ENCODE measurements at regions not wholly inside any gene's neighbourhood (a gene's known extent, or its start where the extent isn't known, plus 50 kb on each side); places are given as distances from the start of the nearest gene placed in this dataset.

DNA sequence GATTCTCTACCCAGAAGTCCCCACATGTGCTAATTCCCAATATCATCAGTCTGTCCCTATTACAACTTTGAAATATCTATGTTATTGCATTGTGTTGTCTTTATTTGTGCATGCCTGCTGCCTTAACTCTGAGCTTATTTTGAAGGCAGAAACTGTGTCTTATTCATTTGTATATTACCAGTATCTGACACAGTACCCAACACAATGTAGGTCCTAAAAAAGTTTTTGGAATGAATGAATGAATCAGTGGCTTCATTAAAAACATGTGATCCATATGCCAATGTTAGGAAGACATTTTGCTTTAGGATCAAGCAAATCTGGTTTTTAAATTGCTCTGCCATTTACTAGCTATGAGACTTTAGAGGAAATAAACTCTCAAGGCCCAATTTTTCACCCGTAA, 420.4 kb downstream of the CBLN4 start:
- intact Hi-C loops (cut with DNase I): no loop called here
- no peak overlapping the region for H3K27ac ChIP-seq
- no peaks in the 10 kb centered on the region for H3K27me3 ChIP-seq
- no peaks in the 10 kb centered on the region for H3K9me3 ChIP-seq
- no peak overlapping the region for H3K4me3 ChIP-seq
- no peak for DNase-seq
- WGBS, 3 donors: 88 to 93% (median 91%) methylated on average over 1 of the region's 1 CpG
- H3K36me3 ChIP-seq: no peaks in the 10 kb centered on the region
- no peaks in the 10 kb centered on the region for H3K4me1 ChIP-seq (ENCODE audit: insufficient read depth)
- TF ChIP-seq, protein P1, sequence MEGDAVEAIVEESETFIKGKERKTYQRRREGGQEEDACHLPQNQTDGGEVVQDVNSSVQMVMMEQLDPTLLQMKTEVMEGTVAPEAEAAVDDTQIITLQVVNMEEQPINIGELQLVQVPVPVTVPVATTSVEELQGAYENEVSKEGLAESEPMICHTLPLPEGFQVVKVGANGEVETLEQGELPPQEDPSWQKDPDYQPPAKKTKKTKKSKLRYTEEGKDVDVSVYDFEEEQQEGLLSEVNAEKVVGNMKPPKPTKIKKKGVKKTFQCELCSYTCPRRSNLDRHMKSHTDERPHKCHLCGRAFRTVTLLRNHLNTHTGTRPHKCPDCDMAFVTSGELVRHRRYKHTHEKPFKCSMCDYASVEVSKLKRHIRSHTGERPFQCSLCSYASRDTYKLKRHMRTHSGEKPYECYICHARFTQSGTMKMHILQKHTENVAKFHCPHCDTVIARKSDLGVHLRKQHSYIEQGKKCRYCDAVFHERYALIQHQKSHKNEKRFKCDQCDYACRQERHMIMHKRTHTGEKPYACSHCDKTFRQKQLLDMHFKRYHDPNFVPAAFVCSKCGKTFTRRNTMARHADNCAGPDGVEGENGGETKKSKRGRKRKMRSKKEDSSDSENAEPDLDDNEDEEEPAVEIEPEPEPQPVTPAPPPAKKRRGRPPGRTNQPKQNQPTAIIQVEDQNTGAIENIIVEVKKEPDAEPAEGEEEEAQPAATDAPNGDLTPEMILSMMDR (IDR thresholded peaks at IDR 0.05): no peak
- TF ChIP-seq EP300 (IDR thresholded peaks at IDR 0.05) (no peak), POLR2A (IDR thresholded peaks at IDR 0.05) (no peak)

DNA sequence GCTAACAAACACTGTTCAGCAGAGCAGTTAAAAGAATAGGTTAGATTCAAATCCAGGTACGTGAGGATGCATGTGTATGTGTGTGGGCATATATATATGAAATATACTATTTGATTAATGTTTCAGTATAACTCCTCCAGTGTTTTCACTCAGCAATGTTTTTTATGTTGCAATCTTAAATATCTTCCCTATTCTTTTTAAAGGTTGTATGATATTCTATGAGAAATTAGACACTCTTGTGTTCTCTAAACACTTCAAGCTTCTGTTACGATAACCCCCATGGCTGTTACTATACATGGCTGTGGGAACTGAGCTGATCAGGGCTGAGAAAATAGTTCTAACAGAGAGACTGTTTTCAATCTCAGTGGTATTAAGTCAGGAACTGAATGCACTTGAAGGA, 421.0 kb downstream of the CBLN4 start:
- Histone ChIP-seq H3K4me1 (ENCODE audit: insufficient read depth) (no peaks in the 10 kb centered on the region), H3K27me3 (no peaks in the 10 kb centered on the region), H3K4me3 (no peak overlapping the region), H3K36me3 (no peaks in the 10 kb centered on the region), H3K9me3 (no peaks in the 10 kb centered on the region), H3K27ac (no peak overlapping the region)
- 91 to 96% (median 95%) methylated on average over 2 of the region's 2 CpGs for WGBS, 3 donors
- DNase-seq: no peak
- intact Hi-C loops (cut with DNase I): no loop called here
- TF ChIP-seq POLR2A (IDR thresholded peaks at IDR 0.05) (no peak), EP300 (IDR thresholded peaks at IDR 0.05) (no peak)
- TF ChIP-seq, protein P1 (IDR thresholded peaks at IDR 0.05): no peak

DNA sequence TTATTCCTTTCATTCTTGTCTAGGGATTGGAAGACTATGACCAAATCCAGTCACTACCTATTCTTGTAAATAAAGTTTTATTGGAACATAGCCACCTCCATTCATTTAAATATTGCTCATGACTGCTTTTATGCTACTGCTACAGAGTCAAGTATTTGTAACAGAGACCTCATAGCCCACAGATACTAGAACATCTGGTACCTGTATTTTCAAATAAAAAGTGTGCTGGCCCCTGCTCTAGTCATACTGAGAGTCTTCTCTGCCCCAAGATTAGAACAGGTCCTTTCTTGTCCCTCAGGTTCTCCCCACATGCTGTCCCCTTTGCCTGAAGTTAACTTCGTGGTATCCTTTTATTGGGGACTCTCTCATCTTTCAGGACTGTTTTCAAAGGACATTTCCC, 422.3 kb downstream of the CBLN4 start:
- no peak for TF ChIP-seq EP300 (IDR thresholded peaks at IDR 0.05)
- TF ChIP-seq POLR2A (IDR thresholded peaks at IDR 0.05): no peak
- TF ChIP-seq, protein P1 (IDR thresholded peaks at IDR 0.05): no peak
- H3K36me3 ChIP-seq: no peaks in the 10 kb centered on the region
- H3K4me1 ChIP-seq (ENCODE audit: insufficient read depth): no peaks in the 10 kb centered on the region
- intact Hi-C loops (cut with DNase I): no loop called here
- H3K9me3 ChIP-seq: no peaks in the 10 kb centered on the region
- DNase-seq: no peak
- H3K27ac ChIP-seq: no peak overlapping the region
- 85 to 87% (median 86%) methylated on average over 1 of the region's 1 CpG for WGBS, 3 donors
- no peaks in the 10 kb centered on the region for H3K27me3 ChIP-seq
- no peak overlapping the region for H3K4me3 ChIP-seq

DNA sequence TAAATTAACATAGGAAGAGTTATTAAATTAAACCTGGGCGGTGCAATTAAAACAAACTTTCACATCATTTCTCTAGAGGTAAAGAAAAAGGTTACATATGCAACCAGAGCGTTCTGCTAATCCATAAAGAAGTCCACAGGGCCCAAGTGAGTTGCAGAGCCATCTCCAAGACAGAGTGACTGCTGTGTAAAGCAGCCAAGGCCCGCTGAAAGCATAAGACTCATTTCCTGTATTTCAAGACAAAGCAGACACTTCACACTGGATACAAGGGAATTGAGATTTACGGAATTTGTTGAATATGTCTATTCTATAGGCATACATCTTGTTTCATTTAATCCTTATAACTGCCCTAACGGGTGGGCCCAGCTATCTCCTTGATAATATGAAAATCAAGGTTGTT, 422.8 kb downstream of the CBLN4 start:
- DNase-seq: no peak
- H3K4me1 ChIP-seq (ENCODE audit: insufficient read depth): no peaks in the 10 kb centered on the region
- TF ChIP-seq EP300 (IDR thresholded peaks at IDR 0.05) (no peak), POLR2A (IDR thresholded peaks at IDR 0.05) (no peak)
- TF ChIP-seq, protein P1 (IDR thresholded peaks at IDR 0.05): no peak
- intact Hi-C loops (cut with DNase I): no loop called here
- no peaks in the 10 kb centered on the region for H3K27me3 ChIP-seq
- WGBS, 3 donors: 88 to 96% (median 96%) methylated on average over 5 of the region's 5 CpGs
- no peak overlapping the region for H3K27ac ChIP-seq
- no peaks in the 10 kb centered on the region for H3K36me3 ChIP-seq
- no peaks in the 10 kb centered on the region for H3K9me3 ChIP-seq
- no peak overlapping the region for H3K4me3 ChIP-seq

DNA sequence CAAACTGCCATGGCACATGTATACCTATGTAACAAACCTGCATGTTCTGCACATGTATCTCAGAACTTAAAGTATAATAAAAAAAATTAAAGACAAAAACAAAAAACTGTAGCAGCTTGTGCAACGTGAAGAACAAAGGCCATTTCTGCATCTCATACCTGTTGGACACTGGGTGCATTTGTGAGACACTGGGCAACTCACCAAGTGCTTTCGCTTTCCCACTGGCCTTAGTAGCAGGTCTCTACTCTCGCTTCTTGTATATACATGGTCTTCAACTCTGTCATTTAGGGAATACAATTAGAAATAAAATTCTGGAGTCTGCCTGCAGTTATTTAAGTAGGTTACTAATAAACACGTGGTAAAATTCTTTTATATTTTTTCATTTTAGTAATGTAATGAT, 423.8 kb downstream of the CBLN4 start:
- intact Hi-C loops (cut with DNase I): no loop called here

More for the DNA sequence above, 423.8 kb downstream of the CBLN4 start:
- Histone ChIP-seq H3K9me3 (no peaks in the 10 kb centered on the region), H3K4me3 (no peak overlapping the region), H3K27ac (no peak overlapping the region), H3K27me3 (no peaks in the 10 kb centered on the region), H3K4me1 (ENCODE audit: insufficient read depth) (no peaks in the 10 kb centered on the region), H3K36me3 (no peaks in the 10 kb centered on the region)
- TF ChIP-seq EP300 (IDR thresholded peaks at IDR 0.05): no peak
- TF ChIP-seq POLR2A (IDR thresholded peaks at IDR 0.05): no peak
- TF ChIP-seq, protein P1 (IDR thresholded peaks at IDR 0.05): no peak
- WGBS, 3 donors: 83 to 89% (median 85%) methylated on average over 4 of the region's 4 CpGs
- no peak for DNase-seq
